OCI-LY1 (cell line): ENCODE measurements at regions not wholly inside any gene's neighbourhood (a gene's known extent, or its start where the extent isn't known, plus 50 kb on each side); places are given as distances from the start of the nearest gene placed in this dataset.

Experiments
- H2AFZ ChIP-seq: fragments of 200-600 bp; sonication (generic), shearing (Covaris generic); 2 replicates; pipeline ENCODE4 v1.6.0; 2014; ENCODE audit warnings: antibody characterized with exemption, mild to moderate bottlenecking, low read length
- H3F3A ChIP-seq: fragments of 200-600 bp; sonication (generic), shearing (Covaris generic); 2 replicates; pipeline ENCODE4 v1.6.0; 2014; ENCODE audit warnings: mild to moderate bottlenecking, antibody characterized with exemption, low read length, moderate library complexity; ENCODE audit not compliant: insufficient read depth
- H3K27ac ChIP-seq: fragments of 200-600 bp; sonication (generic); 2 replicates; pipeline ENCODE4 v1.5.1; 2014; ENCODE audit warnings: low read length, mixed run types, mild to moderate bottlenecking, low read depth; ENCODE audit not compliant: poor library complexity, severe bottlenecking
- H3K27me3 ChIP-seq: fragments of 200-600 bp; sonication (generic); 2 replicates; pipeline ENCODE4 v1.6.0; 2014; ENCODE audit warnings: antibody characterized with exemption, mild to moderate bottlenecking, low read length, moderate library complexity; ENCODE audit not compliant: insufficient read depth
- H3K36me3 ChIP-seq: fragments of 200-600 bp; sonication (generic); 2 replicates; pipeline ENCODE4 v1.6.1; 2014; ENCODE audit warnings: mild to moderate bottlenecking, antibody characterized with exemption, low read length, moderate library complexity, mixed read lengths; ENCODE audit not compliant: insufficient read depth
- H3K4me1 ChIP-seq: fragments of 200-600 bp; sonication (generic); 2 replicates; pipeline ENCODE4 v1.5.1; 2014; ENCODE audit warnings: mild to moderate bottlenecking, low read length, moderate library complexity; ENCODE audit not compliant: insufficient read depth, severe bottlenecking
- H3K4me2 ChIP-seq: fragments of 200-600 bp; sonication (generic), shearing (Covaris generic); 2 replicates; pipeline ENCODE4 v1.6.1; 2014; ENCODE audit warnings: low read length
- H3K4me3 ChIP-seq: fragments of 200-600 bp; sonication (generic); 2 replicates; pipeline ENCODE4 v1.5.1; 2014; ENCODE audit warnings: low read length, low read depth, mild to moderate bottlenecking, mixed read lengths; ENCODE audit not compliant: poor library complexity, severe bottlenecking
- H3K79me2 ChIP-seq: fragments of 200-600 bp; shearing (Covaris generic); 2 replicates; pipeline ENCODE4 v1.6.1; 2016; ENCODE audit warnings: mixed run types, low read length, mixed read lengths; ENCODE audit not compliant: insufficient read depth
- H3K9ac ChIP-seq: fragments of 200-600 bp; sonication (generic), shearing (Covaris generic); 2 replicates; pipeline ENCODE4 v1.6.1; 2014; ENCODE audit warnings: mild to moderate bottlenecking, low read length, mixed read lengths
- H3K9me2 ChIP-seq: fragments of 200-600 bp; sonication (generic), shearing (Covaris generic); 2 replicates; pipeline ENCODE4 v1.6.1; 2014; ENCODE audit warnings: low read depth, mild to moderate bottlenecking, low read length, mixed read lengths
- H3K9me3 ChIP-seq: fragments of 200-600 bp; shearing (Covaris generic); 2 replicates; pipeline ENCODE4 v1.6.1; 2014; ENCODE audit warnings: low read length, mixed read lengths
- H4K20me1 ChIP-seq: fragments of 200-600 bp; sonication (generic), shearing (Covaris generic); 2 replicates; pipeline ENCODE4 v1.6.0; 2016; ENCODE audit warnings: mild to moderate bottlenecking, low read length; ENCODE audit not compliant: insufficient read depth
- EZH2 ChIP-seq: fragments of 200-600 bp; sonication (generic), shearing (Covaris generic); IDR thresholded peaks from 2 replicates; pipeline ENCODE4 v1.8.0; 2017; ENCODE audit warnings: borderline replicate concordance, mixed run types, mild to moderate bottlenecking, antibody characterized with exemption, low read length, moderate library complexity, mixed read lengths
- TF ChIP-seq, protein P1 (sequence below): fragments of 200-600 bp; sonication (generic), shearing (Covaris generic); IDR thresholded peaks from 2 replicates; pipeline ENCODE4 v1.5.1; 2017; ENCODE audit warnings: mild to moderate bottlenecking, antibody characterized with exemption, low read length, moderate library complexity, mixed read lengths

- no peaks in the 10 kb centered on the region for H3K9me3 ChIP-seq
Measured at GRCh38 chr1:4516596-4516995, 137.8 kb upstream of the AJAP1 start.

GRCh38 chr1:4517186-4517954, 137.0 kb upstream of the AJAP1 start:
- H3K9me2 ChIP-seq = no peaks in the 10 kb centered on the region
- no peaks in the 10 kb centered on the region for H4K20me1 ChIP-seq
- H3K27me3 ChIP-seq = no peaks in the 10 kb centered on the region
- H3K79me2 ChIP-seq = no peaks in the 10 kb centered on the region
- H3K27ac ChIP-seq = no peak overlapping the region
- H3K9ac ChIP-seq = no peak overlapping the region
- TF ChIP-seq EZH2 = no peak
- H3K4me1 ChIP-seq = no peaks in the 10 kb centered on the region
- no peak overlapping the region for H2AFZ ChIP-seq
- H3K4me3 ChIP-seq = no peak overlapping the region
- H3K4me2 ChIP-seq = no peak overlapping the region
- no peaks in the 10 kb centered on the region for H3F3A ChIP-seq
- no peaks in the 10 kb centered on the region for H3K36me3 ChIP-seq
- H3K9me3 ChIP-seq = no peaks in the 10 kb centered on the region

More at GRCh38 chr1:4516596-4516995, 137.8 kb upstream of the AJAP1 start:
- Histone ChIP-seq H3K79me2 (no peaks in the 10 kb centered on the region), H4K20me1 (no peaks in the 10 kb centered on the region), H3K4me3 (no peak overlapping the region), H3K4me1 (no peaks in the 10 kb centered on the region), H3K4me2 (no peak overlapping the region), H3K9me2 (no peaks in the 10 kb centered on the region), H3F3A (no peaks in the 10 kb centered on the region), H3K27ac (no peak overlapping the region), H3K36me3 (no peaks in the 10 kb centered on the region), H2AFZ (no peak overlapping the region), H3K27me3 (no peaks in the 10 kb centered on the region), H3K9ac (no peak overlapping the region)
- TF ChIP-seq, protein P1, sequence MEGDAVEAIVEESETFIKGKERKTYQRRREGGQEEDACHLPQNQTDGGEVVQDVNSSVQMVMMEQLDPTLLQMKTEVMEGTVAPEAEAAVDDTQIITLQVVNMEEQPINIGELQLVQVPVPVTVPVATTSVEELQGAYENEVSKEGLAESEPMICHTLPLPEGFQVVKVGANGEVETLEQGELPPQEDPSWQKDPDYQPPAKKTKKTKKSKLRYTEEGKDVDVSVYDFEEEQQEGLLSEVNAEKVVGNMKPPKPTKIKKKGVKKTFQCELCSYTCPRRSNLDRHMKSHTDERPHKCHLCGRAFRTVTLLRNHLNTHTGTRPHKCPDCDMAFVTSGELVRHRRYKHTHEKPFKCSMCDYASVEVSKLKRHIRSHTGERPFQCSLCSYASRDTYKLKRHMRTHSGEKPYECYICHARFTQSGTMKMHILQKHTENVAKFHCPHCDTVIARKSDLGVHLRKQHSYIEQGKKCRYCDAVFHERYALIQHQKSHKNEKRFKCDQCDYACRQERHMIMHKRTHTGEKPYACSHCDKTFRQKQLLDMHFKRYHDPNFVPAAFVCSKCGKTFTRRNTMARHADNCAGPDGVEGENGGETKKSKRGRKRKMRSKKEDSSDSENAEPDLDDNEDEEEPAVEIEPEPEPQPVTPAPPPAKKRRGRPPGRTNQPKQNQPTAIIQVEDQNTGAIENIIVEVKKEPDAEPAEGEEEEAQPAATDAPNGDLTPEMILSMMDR = no peak
- TF ChIP-seq EZH2 = no peak

- H3K4me1 ChIP-seq = no peaks in the 10 kb centered on the region
- no peak for TF ChIP-seq EZH2
- TF ChIP-seq, protein P1 = no peak
- no peaks in the 10 kb centered on the region for H3K9me2 ChIP-seq
- no peaks in the 10 kb centered on the region for H3K36me3 ChIP-seq
- no peak overlapping the region for H3K4me2 ChIP-seq
- no peaks in the 10 kb centered on the region for H4K20me1 ChIP-seq
- H3K27ac ChIP-seq = no peak overlapping the region
- H3F3A ChIP-seq = no peaks in the 10 kb centered on the region
- no peak overlapping the region for H2AFZ ChIP-seq
- no peaks in the 10 kb centered on the region for H3K79me2 ChIP-seq
- H3K4me3 ChIP-seq = no peak overlapping the region
- no peaks in the 10 kb centered on the region for H3K27me3 ChIP-seq
- no peak overlapping the region for H3K9ac ChIP-seq
- no peaks in the 10 kb centered on the region for H3K9me3 ChIP-seq
Measured at GRCh38 chr1:4518621-4519020, 135.8 kb upstream of the AJAP1 start.

DNA sequence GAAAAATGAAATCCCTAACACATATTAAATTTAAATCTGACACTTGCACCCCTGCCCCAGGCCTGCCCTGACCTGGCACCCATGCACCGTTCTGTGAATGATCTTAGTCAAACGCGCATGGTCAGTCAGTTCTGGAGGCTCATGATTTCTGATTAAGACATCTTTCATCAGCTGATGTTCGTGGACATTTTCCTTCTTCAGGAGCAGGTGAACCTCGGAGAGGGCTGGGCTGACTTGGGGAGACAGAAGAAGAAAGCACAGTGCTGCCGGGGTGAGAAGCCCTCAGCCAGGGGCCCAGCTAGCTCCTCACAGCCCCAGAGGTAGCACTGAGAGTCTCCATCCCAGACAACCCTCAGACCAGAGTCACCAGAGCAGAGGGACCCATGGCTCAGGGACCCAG, 134.5 kb upstream of the AJAP1 start:
- Histone ChIP-seq H2AFZ (no peak overlapping the region), H3K4me3 (no peak overlapping the region), H4K20me1 (no peaks in the 10 kb centered on the region), H3K4me1 (no peaks in the 10 kb centered on the region), H3K27ac (no peak overlapping the region), H3K27me3 (no peaks in the 10 kb centered on the region), H3K4me2 (no peak overlapping the region), H3K79me2 (no peaks in the 10 kb centered on the region), H3K36me3 (no peaks in the 10 kb centered on the region), H3K9me3 (no peaks in the 10 kb centered on the region), H3F3A (no peaks in the 10 kb centered on the region), H3K9me2 (no peaks in the 10 kb centered on the region), H3K9ac (no peak overlapping the region)
- TF ChIP-seq, protein P1 = no peak
- no peak for TF ChIP-seq EZH2
